Body of pancreas (tissue), 4 donors: ENCODE measurements at regions not wholly inside any gene's neighbourhood (a gene's known extent, or its start where the extent isn't known, plus 50 kb on each side); places are given as distances from the start of the nearest gene placed in this dataset.

Experiments
- ATAC-seq: fragments of 150-250 bp; one replicate; pipeline ENCODE4 v1.9.1; 2016
- DNase-seq, 4 donors: peaks; one replicate each; pipeline ENCODE4 v3.0.0-alpha.2; 2019
- H3K27ac ChIP-seq, 4 donors: fragments of 200-600 bp; sonication (generic); 1 replicate in 3 of 4; 2 replicates in 1 of 4; pipeline versions ENCODE4 v1.5.1 to v1.6.1; 2016 to 2019; ENCODE audit warnings: mild to moderate bottlenecking in 1 of 4, mixed read lengths in 1 of 4, moderate library complexity in 1 of 4
- H3K27me3 ChIP-seq, 2 donors: fragments of 200-600 bp; sonication (generic); one replicate each; pipeline ENCODE4 v1.6.0; 2016; ENCODE audit warnings: mild to moderate bottlenecking in 1 of 2
- H3K36me3 ChIP-seq, 2 donors: fragments of 200-600 bp; sonication (generic); replicated peaks in 1 of 2; 2 replicates each; pipeline ENCODE4 v1.5.1; 2016; ENCODE audit warnings: low read depth in 2 of 2; ENCODE audit not compliant: insufficient read depth in 1 of 2
- H3K4me1 ChIP-seq: fragments of 200-600 bp; sonication (generic); one replicate; pipeline ENCODE4 v1.6.0; 2016
- H3K4me3 ChIP-seq, 2 donors: fragments of 200-600 bp; sonication (generic); 1 replicate in 1 of 2; 2 replicates in 1 of 2; pipeline ENCODE4 v1.5.1; 2016 to 2019
- H3K9me3 ChIP-seq, 3 donors: fragments of 200-600 bp; sonication (generic); 1 replicate in 2 of 3; 2 replicates in 1 of 3; pipeline ENCODE4 v1.5.1; 2016
- POLR2A ChIP-seq, 3 donors: fragments of 450-650 bp; IDR thresholded peaks; one replicate each; pipeline ENCODE4 v1.6.1; 2016; ENCODE audit warnings: antibody characterized with exemption in 3 of 3, mild to moderate bottlenecking in 2 of 3
- WGBS, 2 donors: methylation state at CpG; one replicate each; pipeline ENCODE4 v1.1.5; 2017; 5-methylcytosine and 5-hydroxymethylcytosine counted together
- intact Hi-C: fragments of 100-400 bp; cut with DNase I; formaldehyde crosslinking; loops from one replicate; pipeline ENCODE4 v1.15.1; 2023
- TF ChIP-seq, protein P1 (sequence below), 7 experiments: fragments of 450-650 bp in 4 of 7; fragments of 200-600 bp in 3 of 7; sonication (generic) in 3 of 7; IDR thresholded peaks; one replicate each; pipeline ENCODE4 v1.5.1; 2016 to 2019; ENCODE audit warnings: antibody characterized with exemption in 7 of 7

GRCh38 chr22:47373648-47374272 is 611.3 kb downstream of the TBC1D22A start:
- DNase-seq = peak in 1 of 4 donors; percentile 3
- TF ChIP-seq, protein P1, sequence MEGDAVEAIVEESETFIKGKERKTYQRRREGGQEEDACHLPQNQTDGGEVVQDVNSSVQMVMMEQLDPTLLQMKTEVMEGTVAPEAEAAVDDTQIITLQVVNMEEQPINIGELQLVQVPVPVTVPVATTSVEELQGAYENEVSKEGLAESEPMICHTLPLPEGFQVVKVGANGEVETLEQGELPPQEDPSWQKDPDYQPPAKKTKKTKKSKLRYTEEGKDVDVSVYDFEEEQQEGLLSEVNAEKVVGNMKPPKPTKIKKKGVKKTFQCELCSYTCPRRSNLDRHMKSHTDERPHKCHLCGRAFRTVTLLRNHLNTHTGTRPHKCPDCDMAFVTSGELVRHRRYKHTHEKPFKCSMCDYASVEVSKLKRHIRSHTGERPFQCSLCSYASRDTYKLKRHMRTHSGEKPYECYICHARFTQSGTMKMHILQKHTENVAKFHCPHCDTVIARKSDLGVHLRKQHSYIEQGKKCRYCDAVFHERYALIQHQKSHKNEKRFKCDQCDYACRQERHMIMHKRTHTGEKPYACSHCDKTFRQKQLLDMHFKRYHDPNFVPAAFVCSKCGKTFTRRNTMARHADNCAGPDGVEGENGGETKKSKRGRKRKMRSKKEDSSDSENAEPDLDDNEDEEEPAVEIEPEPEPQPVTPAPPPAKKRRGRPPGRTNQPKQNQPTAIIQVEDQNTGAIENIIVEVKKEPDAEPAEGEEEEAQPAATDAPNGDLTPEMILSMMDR (IDR thresholded peaks at IDR 0.05) = no peak
- no peak for TF ChIP-seq POLR2A (IDR thresholded peaks at IDR 0.05)
- no peak overlapping the region for H3K4me3 ChIP-seq
- H3K9me3 ChIP-seq = no peaks in the 10 kb centered on the region
- WGBS, 2 donors = 52 to 63% methylated on average over 10 to 13 of the region's 13 CpGs
- H3K27ac ChIP-seq = no peak overlapping the region
- H3K36me3 ChIP-seq = no peaks in the 10 kb centered on the region
- intact Hi-C loops = no loop called here
- H3K4me1 ChIP-seq = no peaks in the 10 kb centered on the region
- ATAC-seq = no peak
- H3K27me3 ChIP-seq = no peaks in the 10 kb centered on the region

DNA sequence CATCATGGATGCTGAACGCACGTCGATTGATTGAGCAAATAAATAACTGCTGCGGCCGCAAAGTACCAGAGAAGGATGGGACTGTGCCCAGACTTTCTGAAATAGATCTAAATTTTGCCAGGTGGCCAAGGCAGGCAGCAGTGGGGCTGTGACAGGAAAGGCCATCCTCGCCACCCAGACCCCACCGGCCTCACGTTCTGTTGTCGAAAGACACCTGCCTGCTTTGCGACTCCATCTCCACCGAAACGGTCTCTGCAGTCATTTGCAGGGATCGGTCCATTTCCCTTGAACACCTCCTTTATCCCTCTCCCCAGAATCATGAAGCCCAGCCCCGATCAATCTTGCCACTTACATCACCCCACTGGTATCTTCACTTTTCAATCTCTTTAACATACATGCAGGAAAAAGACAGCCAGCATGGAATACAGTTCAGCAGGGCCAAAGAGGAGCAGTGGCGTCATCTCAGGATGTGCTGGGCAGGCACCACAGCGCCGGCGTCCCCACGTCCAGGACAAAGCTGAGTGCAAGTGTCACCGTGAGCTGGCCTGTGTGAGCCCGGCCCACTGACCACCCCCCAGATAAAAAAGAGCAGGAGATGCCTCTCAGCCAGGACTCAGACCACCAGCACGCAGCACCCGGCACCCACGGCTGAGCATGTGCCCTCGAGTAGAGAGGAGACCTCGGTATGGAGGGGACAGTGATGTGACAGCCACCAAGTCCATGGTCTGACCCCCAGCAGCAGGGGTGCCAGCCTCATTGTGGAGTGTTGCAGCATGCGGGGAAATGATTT is 610.3 kb downstream of the TBC1D22A start:
- Histone ChIP-seq H3K4me1 (no peaks in the 10 kb centered on the region), H3K9me3 (no peaks in the 10 kb centered on the region), H3K4me3 (no peak overlapping the region), H3K36me3 (no peaks in the 10 kb centered on the region), H3K27ac (no peak overlapping the region), H3K27me3 (no peaks in the 10 kb centered on the region)
- peak in 2 of 4 donors; percentile 0 to 2 for DNase-seq
- TF ChIP-seq, protein P1 (IDR thresholded peaks at IDR 0.05) = no peak
- TF ChIP-seq POLR2A (IDR thresholded peaks at IDR 0.05) = no peak
- 67 to 81% methylated on average over 14 to 26 of the region's 27 CpGs for WGBS, 2 donors
- intact Hi-C loops = no loop called here
- no peak for ATAC-seq

DNA sequence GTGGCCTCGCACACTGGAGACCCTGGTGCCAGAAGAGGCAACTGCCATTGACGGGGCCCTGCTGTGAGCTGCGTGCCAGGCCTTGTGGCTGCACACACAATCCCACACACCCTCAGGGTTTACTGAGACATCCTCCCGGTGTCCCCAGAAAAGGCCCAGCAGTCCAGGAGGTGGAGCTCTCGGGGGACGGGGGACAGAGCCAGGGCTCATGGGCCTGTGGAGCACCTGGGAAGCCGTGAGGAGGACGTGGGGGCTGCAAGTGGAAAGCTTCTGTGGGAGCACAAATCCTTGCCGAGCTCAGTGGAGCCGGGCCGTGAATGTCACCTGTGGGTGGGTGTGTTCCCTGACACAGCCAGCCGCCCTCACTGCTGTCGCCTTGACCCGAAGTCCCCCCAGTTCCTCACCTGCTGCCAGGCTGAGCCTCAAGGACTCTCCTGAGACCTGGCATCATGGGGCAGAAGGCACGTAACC is 609.7 kb downstream of the TBC1D22A start:
- Histone ChIP-seq H3K4me1 (no peaks in the 10 kb centered on the region), H3K27ac (no peak overlapping the region), H3K4me3 (no peak overlapping the region), H3K36me3 (no peaks in the 10 kb centered on the region), H3K27me3 (no peaks in the 10 kb centered on the region), H3K9me3 (no peaks in the 10 kb centered on the region)
- peak in 1 of 4 donors; percentile 2 for DNase-seq
- intact Hi-C loops = no loop called here
- 63 to 71% methylated on average over 5 to 15 of the region's 15 CpGs for WGBS, 2 donors
- no peak for ATAC-seq
- no peak for TF ChIP-seq POLR2A (IDR thresholded peaks at IDR 0.05)
- TF ChIP-seq, protein P1 (IDR thresholded peaks at IDR 0.05) = no peak

DNA sequence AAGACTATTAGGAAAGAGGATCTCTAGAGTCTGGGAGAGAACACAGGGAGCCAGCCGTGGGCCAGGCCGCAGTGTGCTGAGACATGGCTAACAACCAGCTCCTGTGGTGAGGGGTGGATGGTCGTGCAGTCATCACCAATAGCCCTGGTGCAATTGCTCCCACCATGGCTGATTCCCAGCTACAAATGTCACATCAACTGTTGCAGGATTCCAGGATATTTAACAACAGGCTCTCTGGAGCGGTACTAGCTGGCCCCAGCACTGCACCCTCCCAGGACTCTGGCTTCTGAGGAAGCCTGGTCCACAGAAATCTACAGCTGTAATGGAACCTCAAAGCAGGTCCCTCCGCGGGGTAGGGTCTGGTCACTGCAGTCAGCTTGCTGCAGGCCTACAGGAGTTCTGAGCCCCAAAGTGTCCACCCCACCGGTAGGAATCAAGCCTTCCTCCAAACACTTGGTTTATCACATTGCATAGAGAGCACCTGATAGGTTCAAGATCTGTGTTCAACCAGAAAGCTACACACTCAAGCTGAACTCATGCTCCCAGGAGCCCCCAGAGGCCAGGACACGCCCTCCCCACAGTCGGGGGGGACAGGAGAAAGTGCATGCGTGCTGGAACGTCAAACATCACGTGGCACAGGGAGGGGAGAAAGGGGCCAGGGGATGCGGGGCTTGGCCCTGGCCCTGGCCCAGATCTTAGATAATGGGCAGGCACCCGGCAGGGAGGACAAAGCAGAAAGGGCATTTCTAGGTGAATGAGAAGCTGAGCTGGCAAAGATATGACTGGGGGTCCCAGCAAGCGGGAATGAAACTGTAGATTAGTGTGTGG is 609.0 kb downstream of the TBC1D22A start:
- Histone ChIP-seq H3K27ac (no peak overlapping the region), H3K4me1 (no peaks in the 10 kb centered on the region), H3K4me3 (no peak overlapping the region), H3K9me3 (no peaks in the 10 kb centered on the region), H3K36me3 (no peaks in the 10 kb centered on the region), H3K27me3 (no peaks in the 10 kb centered on the region)
- 55 to 60% methylated on average over 14 to 15 of the region's 15 CpGs for WGBS, 2 donors
- DNase-seq (peak in 1 of 4 donors; percentile 2), ATAC-seq (no peak)
- TF ChIP-seq POLR2A (IDR thresholded peaks at IDR 0.05) = no peak
- TF ChIP-seq, protein P1 (IDR thresholded peaks at IDR 0.05) = no peak
- intact Hi-C loops = no loop called here
